Esophagus muscularis mucosa (tissue), 4 donors: ENCODE measurements at regions not wholly inside any gene's neighbourhood (a gene's known extent, or its start where the extent isn't known, plus 50 kb on each side); places are given as distances from the start of the nearest gene placed in this dataset.

Source experiments
- DNase-seq: peaks from one replicate; pipeline ENCODE4 v3.0.0-alpha.2; 2017; ENCODE audit errors: extremely low spot score
- H3K27ac ChIP-seq, 4 donors: fragments of 200-600 bp; sonication (generic); replicated peaks in 1 of 4; 1 replicate in 3 of 4; 2 replicates in 1 of 4; pipeline ENCODE4 v1.5.1; 2016 to 2019; ENCODE audit warnings: mild to moderate bottlenecking in 1 of 4
- H3K27me3 ChIP-seq, 4 donors: fragments of 200-600 bp; sonication (generic); one replicate each; pipeline versions ENCODE4 v1.5.1 to v1.6.0; 2016 to 2019
- H3K36me3 ChIP-seq, 4 donors: fragments of 200-600 bp; sonication (generic); one replicate each; pipeline ENCODE4 v1.5.1; 2016 to 2019
- H3K4me1 ChIP-seq, 4 donors: fragments of 200-600 bp; sonication (generic); one replicate each; pipeline ENCODE4 v1.5.1; 2016 to 2019
- H3K4me3 ChIP-seq, 4 donors: fragments of 200-600 bp; sonication (generic); 1 replicate in 2 of 4; 2 replicates in 2 of 4; pipeline ENCODE4 v1.5.1; 2016 to 2019; ENCODE audit warnings: mild to moderate bottlenecking in 4 of 4, moderate library complexity in 1 of 4
- H3K9me3 ChIP-seq, 4 donors: fragments of 200-600 bp; sonication (generic); 1 replicate in 3 of 4; 2 replicates in 1 of 4; pipeline ENCODE4 v1.5.1; 2016 to 2019
- EP300 ChIP-seq: sonication (generic); formaldehyde crosslinking; IDR thresholded peaks from one replicate; pipeline ENCODE4 v1.6.1; 2017; ENCODE audit warnings: antibody characterized with exemption
- POLR2A ChIP-seq: fragments of 450-650 bp; IDR thresholded peaks from one replicate; pipeline ENCODE4 v1.6.1; 2017; ENCODE audit warnings: antibody characterized with exemption, moderate library complexity, mild to moderate bottlenecking, low read depth
- POLR2AphosphoS5 ChIP-seq, 2 donors: sonication (generic); formaldehyde crosslinking; IDR thresholded peaks; one replicate each; pipeline ENCODE4 v1.6.1; 2017; ENCODE audit warnings: antibody characterized with exemption in 2 of 2
- WGBS: methylation state at CpG from one replicate; pipeline ENCODE4 v1.1.5; 2018; 5-methylcytosine and 5-hydroxymethylcytosine counted together
- intact Hi-C: fragments of 100-400 bp; cut with DNase I; formaldehyde crosslinking; loops from one replicate; pipeline ENCODE4 v1.15.1; 2023
- TF ChIP-seq, protein P1 (sequence below), 3 experiments: fragments of 200-600 bp in 2 of 3; fragments of 450-650 bp in 1 of 3; sonication (generic) in 2 of 3; IDR thresholded peaks; one replicate each; pipeline ENCODE4 v1.5.1; 2017 to 2019; ENCODE audit warnings: antibody characterized with exemption in 3 of 3, mild to moderate bottlenecking in 2 of 3, moderate library complexity in 1 of 3

DNA sequence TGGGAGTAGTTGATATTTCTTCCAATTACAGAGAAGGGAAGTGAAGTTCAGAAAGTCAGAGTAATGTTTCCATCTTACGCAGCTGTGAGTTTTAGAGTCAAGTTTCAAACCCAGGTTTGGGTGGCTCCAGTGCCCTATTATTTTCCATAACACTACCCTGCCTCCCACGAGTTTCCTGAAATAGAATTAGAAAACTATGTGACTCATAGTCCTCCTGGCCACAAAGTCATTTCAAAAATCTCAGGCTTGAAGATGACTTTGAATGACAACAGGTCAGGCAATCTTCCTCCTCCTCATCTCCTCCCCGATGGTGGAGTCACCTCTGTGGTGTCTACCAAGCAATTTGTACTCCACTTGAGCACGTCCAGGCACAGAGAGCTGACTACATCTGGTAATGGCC, 212.3 kb upstream of the TRIB2 start:
- intact Hi-C loops: no loop called here
- Histone ChIP-seq H3K36me3 (no peaks in the 10 kb centered on the region), H3K27ac (no peak overlapping the region), H3K4me1 (peaks cover 0 to 12% (median 0%) of the 10 kb centered on the region in 4 donors), H3K4me3 (no peak overlapping the region), H3K9me3 (no peaks in the 10 kb centered on the region), H3K27me3 (no peaks in the 10 kb centered on the region)
- 68% methylated on average over 4 of the region's 4 CpGs for WGBS
- TF ChIP-seq EP300 (no peak), POLR2A (no peak), POLR2AphosphoS5 (IDR thresholded peaks at IDR 0.05) (no peak)
- TF ChIP-seq, protein P1, sequence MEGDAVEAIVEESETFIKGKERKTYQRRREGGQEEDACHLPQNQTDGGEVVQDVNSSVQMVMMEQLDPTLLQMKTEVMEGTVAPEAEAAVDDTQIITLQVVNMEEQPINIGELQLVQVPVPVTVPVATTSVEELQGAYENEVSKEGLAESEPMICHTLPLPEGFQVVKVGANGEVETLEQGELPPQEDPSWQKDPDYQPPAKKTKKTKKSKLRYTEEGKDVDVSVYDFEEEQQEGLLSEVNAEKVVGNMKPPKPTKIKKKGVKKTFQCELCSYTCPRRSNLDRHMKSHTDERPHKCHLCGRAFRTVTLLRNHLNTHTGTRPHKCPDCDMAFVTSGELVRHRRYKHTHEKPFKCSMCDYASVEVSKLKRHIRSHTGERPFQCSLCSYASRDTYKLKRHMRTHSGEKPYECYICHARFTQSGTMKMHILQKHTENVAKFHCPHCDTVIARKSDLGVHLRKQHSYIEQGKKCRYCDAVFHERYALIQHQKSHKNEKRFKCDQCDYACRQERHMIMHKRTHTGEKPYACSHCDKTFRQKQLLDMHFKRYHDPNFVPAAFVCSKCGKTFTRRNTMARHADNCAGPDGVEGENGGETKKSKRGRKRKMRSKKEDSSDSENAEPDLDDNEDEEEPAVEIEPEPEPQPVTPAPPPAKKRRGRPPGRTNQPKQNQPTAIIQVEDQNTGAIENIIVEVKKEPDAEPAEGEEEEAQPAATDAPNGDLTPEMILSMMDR (IDR thresholded peaks at IDR 0.05): no peak
- no peak for DNase-seq

- intact Hi-C loops: no loop called here
- 96% methylated on average over 2 of the region's 2 CpGs for WGBS
- Histone ChIP-seq H3K36me3 (no peaks in the 10 kb centered on the region), H3K27me3 (no peaks in the 10 kb centered on the region), H3K27ac (no peak overlapping the region), H3K4me3 (no peak overlapping the region), H3K9me3 (no peaks in the 10 kb centered on the region), H3K4me1 (peaks cover 0 to 4% (median 0%) of the 10 kb centered on the region in 4 donors)
- DNase-seq: no peak
- no peak for TF ChIP-seq POLR2AphosphoS5 (IDR thresholded peaks at IDR 0.05)
- TF ChIP-seq EP300: no peak
- no peak for TF ChIP-seq POLR2A
- TF ChIP-seq, protein P1 (IDR thresholded peaks at IDR 0.05): no peak
Observed at GRCh38 chr2:12506846-12507245, 209.9 kb upstream of the TRIB2 start.

GRCh38 chr2:12507295-12507694, 209.4 kb upstream of the TRIB2 start:
- intact Hi-C loops: no loop called here
- no peaks in the 10 kb centered on the region for H3K4me1 ChIP-seq
- H3K4me3 ChIP-seq: no peak overlapping the region
- H3K27me3 ChIP-seq: no peaks in the 10 kb centered on the region
- no peaks in the 10 kb centered on the region for H3K9me3 ChIP-seq
- H3K27ac ChIP-seq: no peak overlapping the region
- TF ChIP-seq, protein P1 (IDR thresholded peaks at IDR 0.05): no peak
- no peaks in the 10 kb centered on the region for H3K36me3 ChIP-seq
- WGBS: 76% methylated on average over 6 of the region's 7 CpGs
- DNase-seq: no peak

DNA sequence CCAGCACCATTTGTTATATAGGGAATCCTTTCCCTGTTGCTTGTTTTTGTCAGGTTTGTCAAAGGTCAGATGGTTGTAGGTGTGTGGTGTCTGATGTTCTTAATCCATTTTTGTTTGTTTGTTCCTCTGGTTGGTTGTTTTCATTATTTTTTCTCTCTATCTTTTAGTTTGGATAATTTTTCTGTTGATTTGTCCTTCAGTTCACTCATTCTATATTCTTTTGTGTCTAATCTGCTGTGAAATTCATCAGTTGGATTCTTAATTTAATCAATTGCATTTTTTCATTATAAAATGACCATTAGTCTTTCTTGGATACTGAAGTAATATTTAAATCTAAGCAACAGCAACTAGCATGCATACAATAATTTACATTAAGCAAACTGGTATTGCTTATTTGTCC, 206.7 kb upstream of the TRIB2 start:
- H3K27ac ChIP-seq: no peak overlapping the region
- no peaks in the 10 kb centered on the region for H3K27me3 ChIP-seq
- H3K4me3 ChIP-seq: no peak overlapping the region
- TF ChIP-seq POLR2A: no peak
- TF ChIP-seq, protein P1 (IDR thresholded peaks at IDR 0.05): no peak
- no peak for TF ChIP-seq POLR2AphosphoS5 (IDR thresholded peaks at IDR 0.05)
- TF ChIP-seq EP300: no peak
- intact Hi-C loops: no loop called here
- no peak for DNase-seq
- H3K4me1 ChIP-seq: no peaks in the 10 kb centered on the region
- no peaks in the 10 kb centered on the region for H3K9me3 ChIP-seq
- no peaks in the 10 kb centered on the region for H3K36me3 ChIP-seq

DNA sequence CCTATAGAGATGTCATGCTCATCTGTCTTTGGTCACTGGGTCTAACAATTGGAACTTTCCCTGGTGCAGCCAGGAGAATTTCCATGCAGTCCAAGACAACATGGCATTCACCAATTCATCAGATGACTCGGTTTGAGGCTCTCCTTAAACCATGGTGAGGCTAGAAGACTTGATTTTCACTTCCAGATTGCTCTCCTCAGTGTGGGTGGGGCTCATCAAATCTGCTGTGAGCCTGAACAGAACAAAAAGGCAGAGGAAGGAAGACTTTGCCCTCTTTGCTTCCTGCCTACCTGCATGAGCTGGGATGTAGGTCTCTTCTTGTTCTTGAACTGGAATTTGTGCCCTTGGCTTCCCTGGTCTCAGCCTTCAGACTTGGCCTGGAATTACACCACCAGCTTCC, 203.4 kb upstream of the TRIB2 start:
- WGBS: 78% methylated on average over 1 of the region's 1 CpG
- Histone ChIP-seq H3K27ac (no peak overlapping the region), H3K9me3 (no peaks in the 10 kb centered on the region), H3K27me3 (no peaks in the 10 kb centered on the region), H3K4me3 (no peak overlapping the region), H3K4me1 (no peaks in the 10 kb centered on the region), H3K36me3 (no peaks in the 10 kb centered on the region)
- TF ChIP-seq POLR2AphosphoS5 (IDR thresholded peaks at IDR 0.05) (no peak), EP300 (no peak), POLR2A (no peak)
- TF ChIP-seq, protein P1 (IDR thresholded peaks at IDR 0.05): no peak
- intact Hi-C loops: no loop called here
- DNase-seq: no peak
